GM18508 (cell line): ENCODE measurements at regions not wholly inside any gene's neighbourhood (a gene's known extent, or its start where the extent isn't known, plus 50 kb on each side); places are given as distances from the start of the nearest gene placed in this dataset.
"Not testable (repeated sequence)": the region's sequence is repeated elsewhere in the genome, so short reads cannot be mapped to it uniquely, and the experiment has no call there.

Experiments used
- ATAC-seq: cut with Tn5 transposase; IDR thresholded peaks from one replicate; pipeline ENCODE4 v1.9.1; 2021; ENCODE audit warnings: moderate number of reproducible peaks; ENCODE audit not compliant: insufficient read depth, unreplicated experiment

- no peak for ATAC-seq
Measured at GRCh38 chr6:155778336-155778735, 322.7 kb upstream of the NOX3 start.

DNA sequence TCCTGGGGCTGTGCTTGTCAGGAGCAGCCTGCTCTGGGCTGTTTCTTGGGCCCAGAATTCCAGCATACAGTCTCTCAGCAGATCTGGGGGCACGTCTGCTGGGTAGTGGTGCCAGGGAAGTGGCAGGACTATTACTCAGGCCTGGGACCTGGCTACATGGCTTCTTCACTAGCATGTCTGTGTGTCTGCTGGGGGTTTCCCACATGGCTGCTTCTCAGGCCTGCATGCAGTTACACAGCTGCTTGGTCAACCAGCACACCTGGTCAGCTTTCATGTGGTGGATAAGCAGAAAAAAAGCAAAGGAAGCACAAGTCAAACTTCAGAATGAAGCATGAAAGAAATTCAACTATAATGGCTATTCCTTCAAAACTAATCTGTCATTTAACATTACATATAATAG lies 316.2 kb upstream of the NOX3 start:
- no peak for ATAC-seq

GRCh38 chr6:155770856-155771255 lies 315.2 kb upstream of the NOX3 start:
- ATAC-seq: no peak

GRCh38 chr6:155770313-155770712 lies 314.7 kb upstream of the NOX3 start:
- no peak for ATAC-seq

DNA sequence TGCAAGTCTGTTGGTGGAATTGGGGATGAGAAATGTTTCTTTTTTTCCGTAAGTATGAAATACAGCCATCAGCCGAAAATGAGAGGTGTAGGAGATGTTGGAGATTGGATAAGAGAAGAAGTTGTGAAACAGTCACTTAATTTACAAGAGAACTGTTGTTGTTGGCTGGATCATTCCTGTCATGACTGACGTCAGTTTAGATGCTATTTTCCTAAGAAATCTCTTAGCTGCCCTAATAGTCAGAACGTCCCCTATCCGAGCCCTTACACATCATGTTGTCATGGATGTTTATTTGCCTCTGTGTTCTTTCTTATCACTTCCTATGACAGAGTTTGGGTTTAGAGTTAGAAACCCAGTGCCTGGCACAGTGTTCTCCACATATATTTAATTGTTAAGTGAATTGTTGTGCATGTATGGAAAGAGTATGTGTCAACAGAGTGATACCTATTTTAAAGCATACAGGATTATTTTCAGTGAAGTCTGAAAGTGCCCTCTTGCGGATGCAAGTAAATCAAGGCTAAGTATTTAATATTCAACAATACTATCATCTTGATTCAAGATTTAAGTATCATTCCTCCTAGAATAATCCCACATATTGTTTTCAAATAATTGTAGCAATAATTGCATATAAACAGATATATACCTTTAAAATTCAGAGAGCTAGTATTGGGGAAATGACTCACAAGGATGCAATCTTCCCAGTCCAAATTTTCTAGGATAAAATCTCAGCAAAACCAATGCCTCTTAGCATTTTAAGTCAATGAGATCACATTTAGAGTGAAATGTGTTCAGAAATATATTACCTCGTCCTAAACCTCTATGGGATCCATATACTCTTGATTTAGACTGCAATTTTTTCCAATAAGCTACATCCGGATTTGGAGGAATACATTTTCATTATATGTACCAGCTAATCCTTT lies 309.9 kb upstream of the NOX3 start:
- no peak for ATAC-seq

GRCh38 chr6:155762649-155763048 lies 307.0 kb upstream of the NOX3 start:
- no peak for ATAC-seq

DNA sequence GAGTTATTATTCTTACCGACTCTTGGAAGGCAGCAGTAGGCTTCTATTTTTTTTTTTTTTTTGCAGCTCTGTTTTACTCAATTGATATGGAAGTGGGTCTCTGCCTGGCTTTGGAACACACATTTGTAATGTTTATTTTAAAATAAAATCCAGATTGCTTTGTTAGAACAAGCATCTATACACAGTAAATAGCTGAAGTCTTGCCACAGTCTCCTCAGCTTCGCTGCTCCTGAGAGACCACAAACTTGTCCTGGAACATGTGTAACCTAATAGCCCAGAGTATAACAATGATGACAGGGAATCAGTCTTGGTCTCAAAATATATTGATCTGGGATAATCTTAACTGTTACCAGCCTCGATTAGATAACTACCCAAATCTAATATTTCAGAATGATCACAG lies 299.8 kb upstream of the NOX3 start:
- ATAC-seq: no peak

- not testable (repeated sequence) for ATAC-seq
Measured at GRCh38 chr6:155748778-155749177, 293.1 kb upstream of the NOX3 start.

DNA sequence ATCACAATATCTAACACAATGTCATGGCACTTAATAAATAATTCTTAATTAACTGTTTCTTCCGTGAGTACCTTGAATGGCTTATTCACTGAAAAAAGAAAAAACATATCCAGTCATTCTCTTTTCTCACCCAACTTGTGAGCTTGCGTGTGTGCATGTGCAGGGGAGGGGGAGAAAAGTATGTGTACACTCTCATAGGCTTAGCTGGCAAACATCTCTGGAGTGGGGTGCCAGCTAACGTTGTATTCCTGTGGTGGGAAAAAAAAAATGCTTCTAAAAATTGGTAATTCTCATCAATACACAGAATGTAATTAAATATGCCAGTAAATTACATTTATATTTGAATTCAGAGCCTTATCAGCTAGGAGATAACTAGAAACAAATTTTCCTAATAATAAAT lies 291.9 kb upstream of the NOX3 start:
- no peak for ATAC-seq

DNA sequence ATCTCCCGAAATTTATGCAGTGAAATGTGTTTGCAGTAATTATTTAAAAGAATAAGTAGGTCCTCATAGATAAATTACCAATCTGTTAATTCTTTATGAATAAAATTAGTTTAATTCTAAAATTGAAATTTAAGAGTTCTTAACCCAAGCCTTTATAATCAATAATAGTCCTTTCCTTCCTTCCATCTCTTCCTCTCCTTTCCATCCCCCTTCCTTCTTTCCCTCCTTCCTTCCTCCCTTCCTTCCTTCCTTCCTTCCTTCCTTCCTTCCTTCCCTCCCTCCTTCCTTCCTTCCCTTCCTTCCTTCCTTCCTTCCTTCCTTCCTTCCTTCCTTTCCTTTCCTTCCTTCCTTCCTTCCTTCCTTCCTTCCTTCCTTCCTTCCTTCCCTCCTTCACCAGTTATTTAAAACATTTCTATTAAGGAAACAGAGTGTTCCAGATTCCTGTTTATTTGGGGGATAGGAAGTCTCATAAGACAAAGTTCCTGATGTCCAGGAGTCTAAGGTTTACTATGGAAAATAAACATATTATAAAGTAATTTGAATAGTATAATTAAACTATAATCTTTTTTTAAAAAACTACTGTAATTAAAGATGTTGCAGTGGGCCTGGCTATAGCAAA lies 285.3 kb upstream of the NOX3 start:
- no peak for ATAC-seq

DNA sequence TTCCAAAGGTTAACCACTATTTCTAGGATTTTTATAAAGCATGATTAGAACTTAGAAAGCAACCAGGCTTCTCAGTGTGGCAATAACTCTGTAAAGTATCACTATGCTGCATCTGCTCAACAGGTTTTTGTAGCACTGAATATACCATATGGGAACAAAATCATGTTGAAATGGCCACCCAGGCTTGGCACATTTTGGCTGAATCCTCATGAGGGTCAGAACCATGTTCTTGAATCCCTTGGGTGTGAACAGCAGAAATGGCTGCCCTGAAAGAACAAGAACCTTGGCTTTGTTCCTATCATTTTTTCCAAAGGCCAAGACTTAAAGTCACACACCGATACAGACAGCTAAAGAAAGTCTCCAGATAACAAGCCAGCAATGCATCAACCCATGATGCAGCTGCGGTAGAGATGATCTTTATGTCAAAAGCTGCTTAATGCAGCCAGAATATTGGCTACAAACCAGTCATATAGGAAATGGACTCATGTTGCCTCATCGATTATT lies 283.0 kb upstream of the NOX3 start:
- no peak for ATAC-seq

DNA sequence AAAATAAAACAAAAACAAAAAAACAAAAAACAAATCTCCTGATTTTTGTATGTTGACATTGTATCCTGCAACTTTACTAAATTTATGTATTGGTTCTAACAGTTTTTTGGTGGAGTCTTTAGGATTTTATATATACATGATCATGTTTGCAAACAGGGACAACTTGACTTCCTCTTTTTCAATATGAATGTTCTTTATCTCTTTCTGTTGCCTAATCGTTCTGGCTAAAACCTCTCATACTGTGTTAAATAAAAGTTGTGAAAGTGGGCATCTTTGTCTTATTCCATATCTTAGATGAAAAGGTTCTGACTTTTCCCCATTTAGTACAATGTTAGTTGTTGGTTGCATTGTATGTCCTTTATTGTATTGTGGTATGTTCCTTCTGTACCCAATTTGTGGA lies 261.7 kb upstream of the NOX3 start:
- ATAC-seq: no peak

GRCh38 chr6:155710704-155711103 lies 255.1 kb upstream of the NOX3 start:
- no peak for ATAC-seq

DNA sequence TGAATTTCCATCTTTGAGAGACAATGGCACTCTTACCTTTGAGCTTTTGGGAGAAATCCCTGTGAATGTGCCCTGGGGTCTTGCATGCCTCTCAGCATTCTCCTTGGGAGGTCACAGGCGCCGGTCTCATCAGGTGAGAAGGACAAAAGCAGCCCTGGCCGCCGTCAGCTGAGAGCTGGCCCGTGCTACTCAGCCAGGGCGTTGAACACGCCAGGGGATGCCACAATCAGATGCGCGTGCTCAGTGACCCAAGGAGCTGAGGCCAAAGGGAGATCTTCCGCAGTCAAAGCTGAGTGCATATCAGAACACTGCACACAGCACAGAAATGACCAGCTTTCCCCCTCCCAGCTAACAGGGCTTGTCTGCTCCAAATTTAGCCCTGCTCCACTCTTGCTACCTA lies 253.6 kb upstream of the NOX3 start:
- ATAC-seq: no peak

GRCh38 chr6:155708100-155708499 lies 252.5 kb upstream of the NOX3 start:
- ATAC-seq: no peak

GRCh38 chr6:155706806-155707205 lies 251.2 kb upstream of the NOX3 start:
- no peak for ATAC-seq

- ATAC-seq: no peak
Measured at GRCh38 chr6:155706341-155706740, 250.7 kb upstream of the NOX3 start.

GRCh38 chr6:155701342-155701741 lies 245.7 kb upstream of the NOX3 start:
- no peak for ATAC-seq

- no peak for ATAC-seq
Measured at GRCh38 chr6:155695495-155695894, 239.9 kb upstream of the NOX3 start.

- no peak for ATAC-seq
Measured at GRCh38 chr6:155694419-155694790, 238.8 kb upstream of the NOX3 start.

GRCh38 chr6:155693573-155694418 lies 238.2 kb upstream of the NOX3 start:
- ATAC-seq: no peak
